HL-60/S4 (cell line): ENCODE measurements at regions not wholly inside any gene's neighbourhood (a gene's known extent, or its start where the extent isn't known, plus 50 kb on each side); places are given as distances from the start of the nearest gene placed in this dataset.

Experiments
- in situ Hi-C: fragments of 300-500 bp; cut with MboI; formaldehyde crosslinking; loops from 2 replicates; pipeline ENCODE4 v1.14.3; 2022; ENCODE audit warnings: low sequenced_read_pairs

- in situ Hi-C loops: no loop called here
These were observed 53.4 kb upstream of the STK17B start for GRCh38 chr2:196224756-196225155.

- in situ Hi-C loops: no loop called here
These were observed 53.8 kb upstream of the STK17B start for GRCh38 chr2:196225213-196225612.

GRCh38 chr2:196226058-196226706 is 54.8 kb upstream of the STK17B start:
- in situ Hi-C loops: no loop called here

GRCh38 chr2:196226707-196227065 is 55.3 kb upstream of the STK17B start:
- in situ Hi-C loops: no loop called here

- in situ Hi-C loops: no loop called here
These were observed 57.6 kb upstream of the STK17B start for GRCh38 chr2:196229013-196229412.

GRCh38 chr2:196230061-196230854 is 58.9 kb upstream of the STK17B start:
- in situ Hi-C loops: no loop called here

GRCh38 chr2:196233021-196233804 is 61.8 kb upstream of the STK17B start:
- in situ Hi-C loops: no loop called here

GRCh38 chr2:196233805-196234475 is 62.6 kb upstream of the STK17B start:
- in situ Hi-C loops: no loop called here

GRCh38 chr2:196234672-196235071 is 63.3 kb upstream of the STK17B start:
- in situ Hi-C loops: no loop called here

GRCh38 chr2:196238836-196239380 is 67.5 kb upstream of the STK17B start:
- in situ Hi-C loops: no loop called here

GRCh38 chr2:196239622-196240587 is 68.5 kb upstream of the STK17B start:
- in situ Hi-C loops: no loop called here

- in situ Hi-C loops: no loop called here
These were observed 69.8 kb upstream of the STK17B start for GRCh38 chr2:196241175-196241574.

- in situ Hi-C loops: no loop called here
These were observed 70.8 kb upstream of the STK17B start for GRCh38 chr2:196242131-196242620.

- in situ Hi-C loops: no loop called here
These were observed 73.1 kb upstream of the STK17B start for GRCh38 chr2:196244516-196244915.

GRCh38 chr2:196244966-196245365 is 73.6 kb upstream of the STK17B start:
- in situ Hi-C loops: no loop called here

- in situ Hi-C loops: no loop called here
These were observed 74.2 kb upstream of the STK17B start for GRCh38 chr2:196245378-196246140.

- in situ Hi-C loops: no loop called here
These were observed 76.0 kb upstream of the STK17B start for GRCh38 chr2:196247114-196247975.

- in situ Hi-C loops: no loop called here
These were observed 76.5 kb upstream of the STK17B start for GRCh38 chr2:196247976-196248280.
